ENCODE measurements at regions not wholly inside any gene's neighbourhood (a gene's known extent, or its start where the extent isn't known, plus 50 kb on each side); places are given as distances from the start of the nearest gene placed in this dataset.
A peak's percentile ranks its signal among the peaks of the same experiment; 100 is the strongest.
"Not testable (repeated sequence)": the region's sequence is repeated elsewhere in the genome, so short reads cannot be mapped to it uniquely, and the experiment has no call there.

- TF ChIP-seq CTCF (IDR thresholded peaks at IDR 0.05; ENCODE audit: borderline replicate concordance, insufficient read depth, low read depth, low read length) = no peak
- H3K4me3 ChIP-seq (ENCODE audit: low read depth, low read length) = no peak overlapping the region
Observed at GRCh38 chr14:101687756-101688546, 73.6 kb upstream of the PPP2R5C start.

GRCh38 chr14:101689039-101689501 is 72.4 kb upstream of the PPP2R5C start:
- H3K4me3 ChIP-seq (ENCODE audit: low read depth, low read length) = no peak overlapping the region
- no peak for TF ChIP-seq CTCF (IDR thresholded peaks at IDR 0.05; ENCODE audit: borderline replicate concordance, insufficient read depth, low read depth, low read length)

- H3K4me3 ChIP-seq (ENCODE audit: low read depth, low read length) = not testable (repeated sequence)
Observed at GRCh38 chr14:101689966-101690365, 71.5 kb upstream of the PPP2R5C start.

- no peak for TF ChIP-seq CTCF (IDR thresholded peaks at IDR 0.05; ENCODE audit: borderline replicate concordance, insufficient read depth, low read depth, low read length)
- H3K4me3 ChIP-seq (ENCODE audit: low read depth, low read length) = no peak overlapping the region
Observed at GRCh38 chr14:101695659-101696058, 65.8 kb upstream of the PPP2R5C start.

GRCh38 chr14:101704140-101704539 is 57.4 kb upstream of the PPP2R5C start:
- H3K4me3 ChIP-seq (ENCODE audit: low read depth, low read length) = no peak overlapping the region
- TF ChIP-seq CTCF (IDR thresholded peaks at IDR 0.05; ENCODE audit: borderline replicate concordance, insufficient read depth, low read depth, low read length) = no peak

- peak overlapping the region; percentile 40 for H3K4me3 ChIP-seq (ENCODE audit: low read depth, low read length)
- no peak for TF ChIP-seq CTCF (IDR thresholded peaks at IDR 0.05; ENCODE audit: borderline replicate concordance, insufficient read depth, low read depth, low read length)
Observed at GRCh38 chr14:101705733-101706508, 55.6 kb upstream of the PPP2R5C start.

GRCh38 chr14:101706509-101707067 is 54.9 kb upstream of the PPP2R5C start:
- TF ChIP-seq CTCF (IDR thresholded peaks at IDR 0.05; ENCODE audit: borderline replicate concordance, insufficient read depth, low read depth, low read length) = no peak
- no peak overlapping the region for H3K4me3 ChIP-seq (ENCODE audit: low read depth, low read length)

Data from GM12875 (cell line).